T-helper 2 cell treated with Interferon-gamma antibody and Interleukin-4, amounts not matched to agents 5 μg/mL and 100 μg/mL, for 36 hours (primary cell): ENCODE measurements at regions not wholly inside any gene's neighbourhood (a gene's known extent, or its start where the extent isn't known, plus 50 kb on each side); places are given as distances from the start of the nearest gene placed in this dataset.
"Not testable (repeated sequence)": the region's sequence is repeated elsewhere in the genome, so short reads cannot be mapped to it uniquely, and the experiment has no call there.

ENCODE experiments used
- DNase-seq: peaks from one replicate; pipeline ENCODE4 v3.0.0; 2021; ENCODE audit warnings: low spot score
- H3K27ac Mint-ChIP-seq: one replicate; pipeline ENCODE4 v1.8.0; 2021; ENCODE audit warnings: mild to moderate bottlenecking, mixed read lengths
- H3K27me3 Mint-ChIP-seq: one replicate; pipeline ENCODE4 v1.8.0; 2021; ENCODE audit warnings: low read depth, mixed read lengths
- H3K36me3 Mint-ChIP-seq: one replicate; pipeline ENCODE4 v1.8.0; 2021; ENCODE audit warnings: low read depth, mixed read lengths
- H3K4me1 Mint-ChIP-seq: one replicate; pipeline ENCODE4 v1.8.0; 2021; ENCODE audit warnings: low read depth, mixed read lengths
- H3K4me3 Mint-ChIP-seq: one replicate; pipeline ENCODE4 v1.8.0; 2022; ENCODE audit warnings: mild to moderate bottlenecking, moderate library complexity, mixed read lengths
- H3K9me3 Mint-ChIP-seq: one replicate; pipeline ENCODE4 v1.8.0; 2021; ENCODE audit warnings: mixed read lengths

- Mint-ChIP-seq H3K27me3 (peaks cover under 1% of the 10 kb centered on the region), H3K4me1 (no peaks in the 10 kb centered on the region), H3K4me3 (no peak overlapping the region), H3K9me3 (no peaks in the 10 kb centered on the region), H3K36me3 (no peaks in the 10 kb centered on the region), H3K27ac (no peak overlapping the region)
- DNase-seq, result no peak
Measured at GRCh38 chr4:149910604-149911350, 95.1 kb upstream of the IQCM start.

- no peaks in the 10 kb centered on the region for H3K9me3 Mint-ChIP-seq
- no peaks in the 10 kb centered on the region for H3K36me3 Mint-ChIP-seq
- no peak overlapping the region for H3K4me3 Mint-ChIP-seq
- DNase-seq, result no peak
- no peak overlapping the region for H3K27ac Mint-ChIP-seq
- no peaks in the 10 kb centered on the region for H3K27me3 Mint-ChIP-seq
- H3K4me1 Mint-ChIP-seq, result no peaks in the 10 kb centered on the region
Measured at GRCh38 chr4:149911354-149911753, 95.7 kb upstream of the IQCM start.

- DNase-seq, result no peak
- Mint-ChIP-seq H3K9me3 (no peaks in the 10 kb centered on the region), H3K27me3 (no peaks in the 10 kb centered on the region), H3K4me3 (no peak overlapping the region), H3K4me1 (no peaks in the 10 kb centered on the region), H3K27ac (no peak overlapping the region), H3K36me3 (no peaks in the 10 kb centered on the region)
Measured at GRCh38 chr4:149912000-149912399, 96.4 kb upstream of the IQCM start.

- H3K4me1 Mint-ChIP-seq, result no peaks in the 10 kb centered on the region
- H3K36me3 Mint-ChIP-seq, result no peaks in the 10 kb centered on the region
- no peak for DNase-seq
- no peak overlapping the region for H3K4me3 Mint-ChIP-seq
- H3K9me3 Mint-ChIP-seq, result no peaks in the 10 kb centered on the region
- no peaks in the 10 kb centered on the region for H3K27me3 Mint-ChIP-seq
- H3K27ac Mint-ChIP-seq, result no peak overlapping the region
Measured at GRCh38 chr4:149914119-149915115, 98.8 kb upstream of the IQCM start.

- not testable (repeated sequence) for H3K27me3 Mint-ChIP-seq, DNase-seq, H3K27ac Mint-ChIP-seq, H3K9me3 Mint-ChIP-seq, H3K4me1 Mint-ChIP-seq, H3K4me3 Mint-ChIP-seq, H3K36me3 Mint-ChIP-seq
Measured at GRCh38 chr4:149915735-149916134, 100.1 kb upstream of the IQCM start.

GRCh38 chr4:149923736-149924135 lies 108.1 kb upstream of the IQCM start:
- Mint-ChIP-seq H3K4me1 (no peaks in the 10 kb centered on the region), H3K9me3 (no peaks in the 10 kb centered on the region), H3K27ac (no peak overlapping the region), H3K27me3 (no peaks in the 10 kb centered on the region), H3K36me3 (no peaks in the 10 kb centered on the region), H3K4me3 (no peak overlapping the region)
- no peak for DNase-seq

- no peaks in the 10 kb centered on the region for H3K4me1 Mint-ChIP-seq
- no peaks in the 10 kb centered on the region for H3K9me3 Mint-ChIP-seq
- H3K27me3 Mint-ChIP-seq, result no peaks in the 10 kb centered on the region
- H3K36me3 Mint-ChIP-seq, result no peaks in the 10 kb centered on the region
- H3K4me3 Mint-ChIP-seq, result no peak overlapping the region
- no peak overlapping the region for H3K27ac Mint-ChIP-seq
- no peak for DNase-seq
Measured at GRCh38 chr4:149927514-149927913, 111.9 kb upstream of the IQCM start.

- H3K4me1 Mint-ChIP-seq, result no peaks in the 10 kb centered on the region
- no peaks in the 10 kb centered on the region for H3K9me3 Mint-ChIP-seq
- no peak for DNase-seq
- H3K36me3 Mint-ChIP-seq, result no peaks in the 10 kb centered on the region
- no peaks in the 10 kb centered on the region for H3K27me3 Mint-ChIP-seq
- H3K4me3 Mint-ChIP-seq, result no peak overlapping the region
- H3K27ac Mint-ChIP-seq, result no peak overlapping the region
Measured at GRCh38 chr4:149928507-149928906, 112.9 kb upstream of the IQCM start.

GRCh38 chr4:149931431-149931830 lies 115.8 kb upstream of the IQCM start:
- Mint-ChIP-seq H3K4me3 (no peak overlapping the region), H3K36me3 (no peaks in the 10 kb centered on the region)

GRCh38 chr4:149932188-149932587 lies 116.5 kb upstream of the IQCM start:
- no peak overlapping the region for H3K4me3 Mint-ChIP-seq
- no peaks in the 10 kb centered on the region for H3K4me1 Mint-ChIP-seq
- DNase-seq, result no peak
- no peaks in the 10 kb centered on the region for H3K9me3 Mint-ChIP-seq
- no peaks in the 10 kb centered on the region for H3K36me3 Mint-ChIP-seq
- no peak overlapping the region for H3K27ac Mint-ChIP-seq
- no peaks in the 10 kb centered on the region for H3K27me3 Mint-ChIP-seq

More at GRCh38 chr4:149931431-149931830, 115.8 kb upstream of the IQCM start:
- no peak overlapping the region for H3K27ac Mint-ChIP-seq
- H3K4me1 Mint-ChIP-seq, result no peaks in the 10 kb centered on the region
- DNase-seq, result no peak
- H3K9me3 Mint-ChIP-seq, result no peaks in the 10 kb centered on the region
- H3K27me3 Mint-ChIP-seq, result no peaks in the 10 kb centered on the region

GRCh38 chr4:149933120-149933519 lies 117.5 kb upstream of the IQCM start:
- Mint-ChIP-seq H3K36me3 (no peaks in the 10 kb centered on the region), H3K27ac (no peak overlapping the region), H3K4me3 (no peak overlapping the region), H3K27me3 (no peaks in the 10 kb centered on the region), H3K9me3 (no peaks in the 10 kb centered on the region), H3K4me1 (no peaks in the 10 kb centered on the region)
- DNase-seq, result no peak

GRCh38 chr4:149933883-149934282 lies 118.2 kb upstream of the IQCM start:
- Mint-ChIP-seq H3K27me3 (no peaks in the 10 kb centered on the region), H3K9me3 (no peaks in the 10 kb centered on the region), H3K36me3 (no peaks in the 10 kb centered on the region), H3K4me3 (no peak overlapping the region), H3K4me1 (no peaks in the 10 kb centered on the region), H3K27ac (no peak overlapping the region)
- DNase-seq, result no peak

- Mint-ChIP-seq H3K9me3 (no peaks in the 10 kb centered on the region), H3K4me1 (no peaks in the 10 kb centered on the region), H3K4me3 (no peak overlapping the region), H3K27me3 (peaks cover 2% of the 10 kb centered on the region), H3K36me3 (no peaks in the 10 kb centered on the region), H3K27ac (no peak overlapping the region)
- no peak for DNase-seq
Measured at GRCh38 chr4:149949381-149949780, 128.9 kb upstream of the DCLK2 start.

- Mint-ChIP-seq H3K4me1 (no peaks in the 10 kb centered on the region), H3K27me3 (peaks cover 2% of the 10 kb centered on the region), H3K36me3 (no peaks in the 10 kb centered on the region), H3K4me3 (no peak overlapping the region), H3K27ac (no peak overlapping the region), H3K9me3 (no peaks in the 10 kb centered on the region)
- no peak for DNase-seq
Measured at GRCh38 chr4:149951152-149951900, 126.9 kb upstream of the DCLK2 start.
